ENCODE measurements at regions not wholly inside any gene's neighbourhood (a gene's known extent, or its start where the extent isn't known, plus 50 kb on each side); places are given as distances from the start of the nearest gene placed in this dataset.

- no peak for DNase-seq
Measured at GRCh38 chr2:240288087-240288521, 147.4 kb upstream of the GPC1 start.

GRCh38 chr2:240289701-240290431 is 145.6 kb upstream of the GPC1 start:
- DNase-seq, result no peak

- no peak for DNase-seq
Measured at GRCh38 chr2:240290432-240291336, 144.8 kb upstream of the GPC1 start.

DNA sequence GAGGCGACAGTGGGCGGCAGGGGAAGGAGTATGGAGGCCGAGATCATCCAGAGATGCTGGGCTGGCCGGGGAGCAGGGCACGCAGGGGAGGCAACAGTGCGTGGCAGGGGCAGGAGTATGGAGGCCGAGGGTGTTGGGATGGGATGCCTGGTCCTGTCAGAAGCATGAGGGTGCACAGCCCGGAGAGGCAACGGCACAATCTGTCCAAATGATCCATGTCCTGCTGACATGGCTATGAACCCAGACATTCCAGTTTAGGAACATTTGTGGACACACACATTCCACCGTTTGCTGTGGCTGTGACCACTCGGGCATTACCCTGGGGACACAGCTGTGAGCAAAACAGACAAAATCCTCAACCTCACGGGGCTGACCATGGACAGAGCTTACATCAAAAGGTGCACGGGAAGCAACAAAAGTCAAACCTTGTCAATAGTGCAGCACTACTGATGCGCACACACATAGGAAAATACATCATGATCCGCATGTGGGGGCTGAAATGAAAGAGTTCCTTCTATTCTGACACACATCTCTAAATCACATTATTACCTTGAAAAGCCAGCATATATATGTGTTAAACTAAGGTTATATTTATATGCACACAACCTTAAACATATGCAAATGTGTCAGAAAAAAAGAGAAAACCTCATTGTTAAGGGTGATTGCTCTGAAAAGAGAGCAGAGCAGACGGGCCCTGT is 144.0 kb upstream of the GPC1 start:
- no peak for DNase-seq

GRCh38 chr2:240292035-240292574 is 143.4 kb upstream of the GPC1 start:
- no peak for DNase-seq

DNA sequence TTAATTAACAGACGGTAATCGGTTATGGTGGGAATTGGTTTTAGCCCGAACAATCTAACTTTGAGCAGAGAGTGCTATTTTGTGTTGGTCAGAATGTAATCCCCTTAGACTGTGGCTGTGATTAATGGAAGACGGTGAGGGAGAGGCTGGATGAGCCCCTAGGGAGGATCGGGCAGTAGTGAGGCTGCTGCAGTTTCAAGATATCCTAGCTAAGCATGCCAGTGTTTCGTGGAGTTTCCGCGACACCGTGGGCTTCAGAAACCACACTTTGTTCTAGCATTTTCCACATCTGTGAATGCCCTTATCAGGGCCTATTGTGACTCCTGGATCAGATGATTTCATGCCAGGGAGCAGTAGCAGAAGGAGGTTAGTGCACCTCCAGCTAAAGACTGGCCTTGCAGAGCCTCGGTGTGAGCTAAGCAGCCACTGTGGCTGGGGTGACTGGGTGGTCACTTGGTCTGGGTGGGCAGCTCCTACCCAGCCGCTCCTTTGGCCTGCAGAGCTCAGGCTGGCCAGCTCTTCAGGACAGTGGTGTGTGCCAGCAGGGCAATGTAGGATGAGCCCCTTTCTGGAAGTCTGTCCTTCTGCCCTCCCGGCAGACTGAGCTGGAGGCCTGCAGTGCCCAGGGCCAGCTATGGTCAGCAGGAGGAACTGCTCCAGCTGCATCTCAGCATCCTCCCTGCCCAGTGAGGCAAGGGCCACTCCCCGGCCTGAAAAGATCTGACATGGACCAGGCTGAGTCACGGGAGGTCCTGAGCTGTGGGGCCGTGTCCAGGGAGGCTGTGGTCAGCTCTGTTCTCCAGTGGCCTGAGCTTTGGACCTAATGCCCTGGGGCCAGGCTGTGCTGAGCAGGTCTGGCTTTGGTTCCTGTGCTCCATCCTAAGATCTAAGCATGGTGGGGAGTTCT is 142.6 kb upstream of the GPC1 start:
- DNase-seq, result no peak

GRCh38 chr2:240293557-240294461 is 141.7 kb upstream of the GPC1 start:
- DNase-seq, result peak; percentile 71

DNA sequence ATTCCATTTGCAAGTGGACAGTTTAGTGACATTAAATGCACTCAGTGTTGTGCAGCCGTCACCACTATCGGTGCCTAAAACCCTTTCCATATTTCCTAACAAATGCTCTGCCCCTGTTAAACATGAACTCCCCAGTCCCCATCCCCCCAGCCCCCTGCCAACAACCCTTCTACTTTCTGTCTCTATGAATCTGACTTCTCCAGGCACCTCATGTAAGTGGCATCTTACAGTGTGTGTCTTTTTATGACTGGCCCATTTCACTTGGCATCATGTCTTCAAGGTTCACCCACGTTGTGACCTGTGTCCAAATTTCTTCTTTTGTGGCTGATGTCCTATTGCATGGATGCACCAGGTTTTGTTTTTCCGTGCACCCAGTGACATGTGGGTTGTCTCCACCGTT is 140.9 kb upstream of the GPC1 start:
- DNase-seq, result no peak

DNA sequence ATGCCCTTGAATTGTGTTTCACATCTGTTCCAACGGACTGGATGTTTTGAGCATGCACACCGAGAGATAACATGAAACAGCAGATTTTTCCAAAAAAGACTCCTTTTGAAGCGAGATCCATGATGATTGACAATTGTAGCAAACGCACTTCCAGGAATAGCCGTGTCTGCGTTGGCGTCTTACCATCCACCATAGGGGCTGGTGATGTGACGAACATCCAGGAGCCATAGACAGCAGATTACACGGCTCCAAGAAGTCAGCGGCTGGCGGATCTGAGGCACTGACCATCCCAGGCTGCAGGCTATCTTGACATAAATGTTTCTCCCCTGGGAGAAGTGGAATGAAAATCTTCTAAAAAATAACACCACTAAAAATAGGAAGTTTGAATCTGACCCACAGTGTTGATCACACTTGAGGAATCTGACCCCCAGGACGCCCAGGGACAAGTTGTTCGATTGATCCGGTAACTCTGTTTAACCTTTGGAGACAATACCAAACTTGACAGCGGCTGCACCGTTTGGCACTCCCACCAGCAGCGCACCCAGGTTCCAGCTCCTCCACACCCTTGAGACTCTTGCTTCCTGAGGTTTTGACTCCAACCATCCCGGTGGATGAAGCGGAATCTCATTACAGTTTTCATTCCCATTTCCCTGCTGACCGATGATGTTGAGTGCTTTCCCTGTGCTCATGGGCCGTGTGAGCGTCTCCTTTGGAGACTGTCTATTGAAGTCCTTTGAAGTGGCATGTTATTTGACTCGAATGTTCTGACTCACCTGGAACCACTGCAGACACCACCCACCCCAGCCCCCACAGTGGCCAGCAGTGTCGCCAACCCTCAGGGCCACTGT is 140.0 kb upstream of the GPC1 start:
- no peak for DNase-seq

- no peak for DNase-seq
Measured at GRCh38 chr2:240296104-240296406, 139.4 kb upstream of the GPC1 start.

GRCh38 chr2:240296476-240297255 is 138.8 kb upstream of the GPC1 start:
- DNase-seq, result no peak

DNA sequence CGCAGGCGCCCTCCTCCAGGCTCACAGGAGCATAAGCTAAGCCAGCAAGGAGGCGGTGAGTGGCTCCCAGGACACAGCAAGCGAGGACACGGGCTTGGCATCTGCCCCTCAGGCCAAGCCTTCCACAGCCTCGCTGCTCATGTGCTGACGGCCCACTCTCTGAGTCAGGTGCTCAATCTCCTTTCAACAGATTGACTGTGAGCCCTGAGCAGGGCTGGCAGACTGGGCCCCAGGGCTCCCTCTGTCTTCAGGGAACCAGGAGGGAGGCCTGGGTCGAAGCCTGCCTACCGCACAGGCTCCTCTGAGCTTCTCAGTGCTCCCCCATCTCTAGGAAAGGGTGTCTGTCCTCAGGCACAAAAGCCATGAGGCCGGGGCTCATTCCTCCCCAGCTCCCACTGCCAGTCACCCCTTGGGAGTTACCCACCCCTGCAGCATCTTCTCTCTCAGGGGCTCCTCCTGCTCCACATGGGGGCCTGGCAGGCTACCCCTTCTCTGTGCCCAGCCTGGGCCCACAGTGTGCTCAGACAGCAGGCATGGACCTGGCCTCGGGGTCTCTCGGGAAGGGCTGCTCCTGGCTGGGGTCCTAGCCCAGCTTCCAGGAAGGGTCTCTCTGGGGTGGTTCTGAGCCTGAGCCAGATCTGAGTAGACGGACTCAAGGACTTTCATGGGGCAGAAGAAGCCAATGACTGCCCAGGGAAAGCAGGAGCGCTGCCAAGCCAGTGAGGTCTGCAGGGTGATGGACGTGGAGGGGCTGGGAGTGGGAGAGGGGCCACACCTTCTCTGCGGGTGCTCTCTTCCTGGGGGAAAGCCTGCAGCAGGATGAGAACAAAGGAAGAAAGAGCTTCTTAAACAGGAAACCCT is 138.0 kb upstream of the GPC1 start:
- DNase-seq, result no peak

GRCh38 chr2:240298117-240298790 is 137.2 kb upstream of the GPC1 start:
- DNase-seq, result no peak

DNA sequence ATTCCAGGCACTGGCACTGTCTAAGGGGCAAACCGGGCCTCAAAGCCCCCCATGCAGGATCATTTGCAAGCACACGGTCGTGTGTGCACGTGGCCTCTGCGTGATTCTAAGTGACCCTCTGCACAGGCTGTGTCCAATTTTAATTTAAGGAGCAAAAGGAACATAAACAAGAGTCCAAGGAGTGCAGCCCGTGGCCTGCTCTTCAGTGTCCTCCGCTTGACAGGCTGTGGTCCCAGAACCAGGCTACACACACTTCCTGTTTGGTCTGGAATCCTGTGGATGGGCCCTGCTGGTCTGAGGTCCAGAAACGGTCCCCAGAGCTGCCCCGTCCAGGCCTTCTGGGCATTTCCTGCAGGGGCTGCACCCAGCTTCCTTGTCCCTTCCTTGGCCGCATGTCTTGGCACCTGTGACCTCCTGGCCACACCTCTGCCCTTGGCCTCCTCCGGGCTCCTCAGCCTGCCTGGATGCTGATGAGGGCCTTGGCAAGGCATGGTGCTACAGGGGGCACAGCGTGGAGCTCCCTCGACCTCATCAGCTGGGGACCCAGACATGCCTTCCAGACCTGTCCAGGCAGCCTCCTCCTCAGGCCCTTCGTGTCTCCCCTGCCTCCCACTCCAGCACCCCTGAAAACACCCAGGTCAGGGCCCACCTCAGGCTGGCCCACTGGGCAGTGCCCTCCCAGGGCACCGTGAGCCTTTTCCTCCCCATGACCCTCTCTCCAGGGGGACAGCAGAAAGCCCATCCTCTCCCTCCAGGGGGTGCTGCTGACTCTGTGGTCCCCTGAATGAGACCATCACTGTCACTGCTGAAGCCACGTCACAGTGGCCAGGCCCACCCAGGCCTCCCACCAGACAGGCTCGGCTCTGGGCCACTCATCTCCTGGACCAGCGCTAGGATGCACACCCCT is 136.4 kb upstream of the GPC1 start:
- no peak for DNase-seq

DNA sequence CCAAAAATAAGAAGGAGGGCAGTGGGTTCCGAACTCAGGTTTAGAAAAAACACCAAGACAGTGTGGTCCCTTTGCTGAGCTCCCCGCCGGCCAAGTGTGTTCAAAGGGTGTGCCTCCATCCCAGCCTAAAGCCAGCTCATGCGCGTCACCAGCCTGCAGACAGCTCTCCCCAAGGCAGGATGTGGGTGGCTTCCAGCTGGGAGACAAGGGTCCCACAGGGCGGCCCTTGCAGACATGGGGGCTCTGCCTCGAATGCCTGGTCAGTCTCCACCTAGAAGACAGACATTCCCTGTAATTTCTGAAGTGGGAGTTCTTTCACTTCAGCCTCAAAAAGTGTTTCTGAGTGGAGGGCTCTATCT is 135.8 kb upstream of the GPC1 start:
- no peak for DNase-seq

- no peak for DNase-seq
Measured at GRCh38 chr2:240300261-240300821, 135.1 kb upstream of the GPC1 start.

Data from NCI-H1092 (cell line).